GM23338 (cell line): ENCODE measurements at regions not wholly inside any gene's neighbourhood (a gene's known extent, or its start where the extent isn't known, plus 50 kb on each side); places are given as distances from the start of the nearest gene placed in this dataset.

Source experiments
- CREB1 ChIP-seq: fragments of 250-450 bp; sonication (Bioruptor Pico); IDR thresholded peaks from 2 replicates; pipeline ENCODE4 v1.5.0; 2020; ENCODE audit warnings: low read depth, mild to moderate bottlenecking, moderate library complexity
- CTCF ChIP-seq, 2 experiments: fragments of 200-600 bp in 1 of 2; sonication (generic) in 1 of 2; conservative IDR thresholded peaks; 2 replicates each; pipeline versions ENCODE4 v1.5.1 to v1.6.1; 2016 to 2017; ENCODE audit warnings: antibody characterized with exemption in 2 of 2, low read depth in 2 of 2, mild to moderate bottlenecking in 2 of 2, moderate library complexity in 1 of 2
- ETS1 ChIP-seq: IDR thresholded peaks from 2 replicates; pipeline ENCODE4 v1.6.1; 2016; ENCODE audit warnings: antibody characterized with exemption
- EZH2 ChIP-seq: fragments of 200-600 bp; sonication (generic); IDR thresholded peaks from one replicate; pipeline ENCODE4 v1.8.0; 2017; ENCODE audit warnings: antibody characterized with exemption, mild to moderate bottlenecking, low read depth; ENCODE audit not compliant: unreplicated experiment
- EZH2phosphoT487 ChIP-seq: fragments of 200-600 bp; sonication (generic); IDR thresholded peaks from one replicate; pipeline ENCODE4 v1.8.1; 2018; ENCODE audit warnings: antibody characterized with exemption; ENCODE audit not compliant: unreplicated experiment
- JUNB ChIP-seq: IDR thresholded peaks from one replicate; pipeline ENCODE4 v1.6.1; 2016; ENCODE audit warnings: antibody characterized with exemption; ENCODE audit not compliant: unreplicated experiment
- POLR2AphosphoS5 ChIP-seq: IDR thresholded peaks from 2 replicates; pipeline ENCODE4 v1.6.1; 2016; ENCODE audit warnings: antibody characterized with exemption, low read depth
- REST ChIP-seq: IDR thresholded peaks from one replicate; pipeline ENCODE4 v1.6.1; 2018; ENCODE audit warnings: antibody characterized with exemption; ENCODE audit not compliant: unreplicated experiment
- STAT1 ChIP-seq: IDR thresholded peaks from one replicate; pipeline ENCODE4 v1.6.1; 2016; ENCODE audit warnings: antibody characterized with exemption; ENCODE audit not compliant: unreplicated experiment
- ZNF114 ChIP-seq: fragments of 250-450 bp; sonication (Bioruptor Pico); IDR thresholded peaks from 2 replicates; pipeline ENCODE4 v1.5.0; 2020; ENCODE audit warnings: mild to moderate bottlenecking, moderate library complexity

- TF ChIP-seq EZH2phosphoT487: no peak
- TF ChIP-seq CTCF (conservative IDR thresholded peaks at IDR 0.05; ENCODE audit: low read depth in 2 of 2): no peak
- no peak for TF ChIP-seq POLR2AphosphoS5
- no peak for TF ChIP-seq JUNB
- no peak for TF ChIP-seq REST
- TF ChIP-seq EZH2: no peak
- TF ChIP-seq CREB1 (CRISPR knock-in tag): no peak
- TF ChIP-seq STAT1: no peak
- no peak for TF ChIP-seq ZNF114
- no peak for TF ChIP-seq ETS1
Measured at GRCh38 chr5:58235299-58235698, 224.6 kb downstream of the PLK2 start.
